HG03066 (cell line): ENCODE measurements at regions not wholly inside any gene's neighbourhood (a gene's known extent, or its start where the extent isn't known, plus 50 kb on each side); places are given as distances from the start of the nearest gene placed in this dataset.
A peak's percentile ranks its signal among the peaks of the same experiment; 100 is the strongest.

Experiments
- ATAC-seq: cut with Tn5 transposase; IDR thresholded peaks from one replicate; pipeline ENCODE4 v1.9.1; 2021; ENCODE audit warnings: low read depth; ENCODE audit not compliant: unreplicated experiment

DNA sequence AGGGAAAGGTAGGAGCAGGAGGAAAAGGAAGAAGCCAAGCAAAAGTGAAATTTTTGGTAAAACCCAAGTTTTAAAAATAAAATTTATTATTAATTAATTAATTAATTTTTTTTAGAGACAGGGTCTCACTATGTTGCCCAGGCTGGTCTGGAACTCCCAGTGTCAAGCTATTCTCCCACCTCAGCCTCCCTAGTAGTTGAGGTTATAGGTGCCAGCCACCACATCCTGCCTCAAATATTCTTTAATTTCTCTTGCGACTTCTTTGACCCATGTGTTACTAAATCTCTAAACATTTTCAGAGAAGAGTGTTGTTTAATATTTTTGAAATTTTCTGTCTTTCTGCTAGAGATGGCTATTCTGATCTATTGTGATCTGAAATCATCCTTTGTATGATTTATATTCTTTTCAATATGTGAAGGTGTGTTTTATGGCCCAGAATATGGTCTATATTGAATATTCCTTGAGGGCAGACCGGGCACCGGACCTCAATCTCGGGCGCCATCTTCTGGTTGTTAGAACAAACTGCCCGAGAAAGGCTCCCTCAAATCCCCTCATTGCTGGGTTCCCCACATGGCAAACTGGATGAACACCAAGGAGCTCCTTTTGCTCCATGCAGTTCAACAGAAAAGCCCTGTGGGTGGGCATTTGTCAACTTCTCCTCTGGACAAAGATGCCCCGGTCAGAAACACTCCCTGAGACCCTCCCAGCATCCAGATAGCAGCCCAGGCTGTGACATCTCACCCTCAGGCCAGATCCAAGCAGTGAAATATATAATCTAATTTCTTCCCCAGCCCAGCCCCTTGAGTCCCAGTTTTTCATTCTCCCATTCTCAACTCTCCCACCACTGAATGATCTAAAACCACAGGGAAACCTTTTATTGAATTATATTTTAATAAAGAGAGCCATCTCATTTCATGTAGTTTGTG is 110.5 kb downstream of the ASCL4 start:
- no peak for ATAC-seq

DNA sequence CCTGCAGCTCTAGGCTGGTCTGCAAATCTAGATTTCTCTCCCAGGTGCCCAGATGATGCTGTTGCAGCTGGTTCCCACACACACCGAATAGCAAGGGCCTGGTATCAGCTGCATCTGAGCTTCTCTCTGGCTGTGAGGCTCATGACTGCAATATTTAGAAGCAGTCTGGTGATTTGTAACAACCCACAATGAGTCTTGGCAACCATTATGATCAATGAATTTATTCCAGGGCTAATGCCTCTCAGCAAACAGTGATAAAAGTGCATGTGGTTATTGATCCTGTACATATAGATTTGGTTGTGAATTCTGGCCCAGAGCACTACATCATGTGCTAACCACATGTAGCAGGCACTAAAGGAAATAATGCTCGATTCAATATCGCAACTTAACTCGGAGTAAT is 114.3 kb downstream of the ASCL4 start:
- no peak for ATAC-seq

DNA sequence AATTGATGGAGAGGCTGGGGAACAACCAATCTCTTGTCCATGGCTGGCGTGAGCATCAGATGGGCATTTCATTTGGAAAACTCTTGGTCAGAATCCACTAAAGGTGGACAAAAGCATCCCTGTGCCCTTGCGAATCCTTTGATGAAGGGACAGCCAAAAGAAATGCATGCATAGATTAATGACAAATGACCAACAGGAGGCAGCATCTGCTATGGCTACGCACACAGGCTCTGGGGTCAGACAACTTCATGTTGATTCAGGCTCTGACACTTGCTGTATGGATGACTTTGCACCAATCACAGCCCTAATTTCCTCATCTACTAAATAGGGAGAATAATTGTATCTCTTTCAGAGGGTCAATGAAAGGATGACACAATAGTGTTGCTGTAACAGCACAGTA is 117.5 kb downstream of the ASCL4 start:
- ATAC-seq: no peak

GRCh38 chr12:107894589-107894988 is 120.1 kb downstream of the ASCL4 start:
- ATAC-seq: no peak

DNA sequence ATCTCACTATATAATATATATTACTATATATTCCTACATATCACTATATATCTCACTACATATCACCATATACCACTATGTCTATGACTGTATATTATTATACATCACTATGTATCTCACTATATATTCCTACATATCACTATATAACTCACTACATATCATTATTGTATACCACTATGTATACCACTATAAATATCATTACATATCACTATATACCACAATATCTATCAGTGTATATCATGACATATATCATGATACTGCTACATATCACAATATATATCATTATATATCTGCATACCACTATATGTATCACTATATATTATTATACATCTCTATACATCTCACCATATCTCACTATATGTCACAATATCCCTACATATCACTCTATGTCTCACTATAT is 121.5 kb downstream of the ASCL4 start:
- no peak for ATAC-seq

DNA sequence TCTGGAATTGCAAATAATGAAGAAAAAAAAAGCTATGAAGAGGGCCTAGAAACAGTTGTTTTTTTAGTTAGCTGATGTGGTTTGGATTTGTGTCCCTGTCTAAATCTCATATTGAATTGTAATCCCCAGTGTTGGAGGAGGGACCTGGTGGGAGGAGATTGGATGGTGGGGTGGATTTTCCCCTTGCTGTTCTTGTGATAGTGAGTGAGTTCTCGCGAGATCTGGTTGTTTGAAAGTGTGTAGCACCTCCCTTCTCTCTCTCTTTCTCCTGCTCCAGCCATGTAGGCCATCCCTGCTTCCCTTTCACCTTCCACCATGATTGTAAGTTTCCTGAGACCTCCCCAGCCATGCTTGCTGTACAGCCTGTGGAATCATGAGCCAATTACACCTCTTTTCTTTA is 126.1 kb downstream of the ASCL4 start:
- ATAC-seq: no peak

GRCh38 chr12:107903341-107904061 is 129.0 kb downstream of the ASCL4 start:
- ATAC-seq: peak; percentile 97

- ATAC-seq: no peak
These were observed 132.2 kb downstream of the ASCL4 start for GRCh38 chr12:107906707-107907106.

GRCh38 chr12:107912421-107913004 is 138.0 kb downstream of the ASCL4 start:
- peak; percentile 78 for ATAC-seq

GRCh38 chr12:107914460-107914977 is 140.0 kb downstream of the ASCL4 start:
- ATAC-seq: no peak

- no peak for ATAC-seq
These were observed 143.7 kb downstream of the ASCL4 start for GRCh38 chr12:107917912-107918800.

GRCh38 chr12:107921062-107921461 is 146.6 kb downstream of the ASCL4 start:
- no peak for ATAC-seq

GRCh38 chr12:107925125-107925524 is 150.6 kb downstream of the ASCL4 start:
- ATAC-seq: no peak

DNA sequence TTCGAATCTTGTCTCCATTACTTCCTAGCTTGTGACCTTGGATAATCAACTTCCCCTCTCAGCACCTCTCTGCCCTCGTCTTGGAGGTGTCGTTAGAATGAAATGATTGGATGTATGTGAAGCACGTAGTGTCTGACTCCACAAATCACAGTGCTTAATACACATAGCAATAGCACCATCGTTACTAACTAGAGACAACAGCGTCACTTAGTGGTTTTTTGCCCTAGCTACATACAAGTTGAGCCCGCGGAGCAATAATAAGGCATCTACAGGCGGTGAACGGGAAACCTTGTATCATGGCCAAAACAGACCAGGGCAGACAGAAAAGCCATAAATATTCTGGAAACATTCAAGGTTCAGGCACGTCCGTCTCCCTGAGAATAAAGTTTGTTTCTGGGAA is 154.9 kb downstream of the ASCL4 start:
- no peak for ATAC-seq

GRCh38 chr12:107931761-107932160 is 157.3 kb downstream of the ASCL4 start:
- no peak for ATAC-seq

- no peak for ATAC-seq
These were observed 163.9 kb downstream of the ASCL4 start for GRCh38 chr12:107938446-107938845.

GRCh38 chr12:107948391-107948945 is 174.0 kb downstream of the ASCL4 start:
- ATAC-seq: no peak

DNA sequence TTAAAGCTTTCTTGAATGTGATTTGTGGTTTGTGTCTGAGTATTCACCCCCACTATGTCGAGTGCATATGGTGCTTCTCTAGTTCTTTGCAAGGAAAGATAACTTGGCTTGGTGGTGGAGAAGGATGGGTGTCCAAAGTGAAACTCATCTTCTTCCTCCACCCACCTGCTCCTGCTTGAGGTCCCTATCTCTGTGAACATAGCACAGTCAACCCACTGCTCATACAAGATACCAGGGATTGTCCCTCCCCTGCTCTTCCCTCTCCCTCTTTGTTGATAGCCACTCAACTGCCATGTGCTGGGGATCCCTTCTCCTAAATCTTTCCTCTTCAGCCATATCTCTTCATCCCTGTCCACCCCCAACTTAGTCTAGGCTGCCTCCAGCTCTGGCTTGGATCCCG is 176.5 kb downstream of the ASCL4 start:
- no peak for ATAC-seq

DNA sequence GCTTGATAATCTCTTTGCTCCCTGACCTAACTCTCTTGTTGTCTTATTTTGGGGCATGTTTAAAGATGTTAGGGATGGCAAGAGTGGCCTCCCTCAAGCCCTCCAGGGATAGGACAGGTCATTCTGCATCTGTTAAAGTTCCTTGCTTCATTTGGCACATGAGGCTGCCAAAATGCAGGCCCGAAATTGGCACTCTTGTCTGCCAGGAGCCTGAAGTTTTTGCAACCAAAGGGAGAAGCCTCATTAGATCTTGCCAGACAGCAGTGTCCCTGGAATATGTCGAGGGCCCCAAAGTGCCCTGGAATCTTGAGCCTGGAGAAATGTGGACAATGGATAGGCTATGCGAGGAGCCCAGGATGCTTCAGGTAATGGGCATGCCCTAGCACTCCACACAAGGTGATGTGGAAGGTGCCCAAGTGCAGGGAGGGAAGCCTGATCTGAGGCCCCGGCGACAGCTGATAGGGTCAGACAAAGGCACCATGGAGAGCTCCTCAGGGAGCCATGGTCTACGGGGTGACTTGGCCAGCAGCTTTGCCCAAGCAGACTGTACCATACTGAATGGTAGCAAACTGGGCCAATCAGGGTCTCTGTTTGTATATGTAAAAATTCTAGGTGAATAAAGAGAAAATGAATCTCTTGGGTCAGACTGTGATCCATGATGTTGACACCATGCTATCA is 173.0 kb upstream of the WSCD2 start:
- ATAC-seq: no peak
